Transverse colon (tissue), 3 donors: ENCODE measurements at regions not wholly inside any gene's neighbourhood (a gene's known extent, or its start where the extent isn't known, plus 50 kb on each side); places are given as distances from the start of the nearest gene placed in this dataset.

Source experiments
- EP300 ChIP-seq: sonication (generic); formaldehyde crosslinking; IDR thresholded peaks from one replicate; pipeline ENCODE4 v1.6.1; 2017; ENCODE audit warnings: antibody characterized with exemption, low read depth
- POLR2A ChIP-seq: fragments of 450-650 bp; IDR thresholded peaks from one replicate; pipeline ENCODE4 v1.6.1; 2016; ENCODE audit warnings: antibody characterized with exemption, mild to moderate bottlenecking, moderate library complexity
- TF ChIP-seq, protein P1 (sequence below), 5 experiments: fragments of 200-600 bp in 3 of 5; fragments of 450-650 bp in 2 of 5; sonication (generic) in 3 of 5; IDR thresholded peaks; 1 replicate in 2 of 5; 2 replicates in 3 of 5; pipeline ENCODE4 v1.5.1; 2016 to 2017; ENCODE audit warnings: antibody characterized with exemption in 5 of 5, inconsistent platforms in 3 of 5, mild to moderate bottlenecking in 2 of 5, moderate library complexity in 1 of 5

GRCh38 chr11:103671143-103671651 lies 365.2 kb upstream of the DDI1 start:
- TF ChIP-seq, protein P1, sequence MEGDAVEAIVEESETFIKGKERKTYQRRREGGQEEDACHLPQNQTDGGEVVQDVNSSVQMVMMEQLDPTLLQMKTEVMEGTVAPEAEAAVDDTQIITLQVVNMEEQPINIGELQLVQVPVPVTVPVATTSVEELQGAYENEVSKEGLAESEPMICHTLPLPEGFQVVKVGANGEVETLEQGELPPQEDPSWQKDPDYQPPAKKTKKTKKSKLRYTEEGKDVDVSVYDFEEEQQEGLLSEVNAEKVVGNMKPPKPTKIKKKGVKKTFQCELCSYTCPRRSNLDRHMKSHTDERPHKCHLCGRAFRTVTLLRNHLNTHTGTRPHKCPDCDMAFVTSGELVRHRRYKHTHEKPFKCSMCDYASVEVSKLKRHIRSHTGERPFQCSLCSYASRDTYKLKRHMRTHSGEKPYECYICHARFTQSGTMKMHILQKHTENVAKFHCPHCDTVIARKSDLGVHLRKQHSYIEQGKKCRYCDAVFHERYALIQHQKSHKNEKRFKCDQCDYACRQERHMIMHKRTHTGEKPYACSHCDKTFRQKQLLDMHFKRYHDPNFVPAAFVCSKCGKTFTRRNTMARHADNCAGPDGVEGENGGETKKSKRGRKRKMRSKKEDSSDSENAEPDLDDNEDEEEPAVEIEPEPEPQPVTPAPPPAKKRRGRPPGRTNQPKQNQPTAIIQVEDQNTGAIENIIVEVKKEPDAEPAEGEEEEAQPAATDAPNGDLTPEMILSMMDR (IDR thresholded peaks at IDR 0.05): no peak
- TF ChIP-seq EP300 (no peak), POLR2A (no peak)
